H1 (cell line): ENCODE measurements at regions not wholly inside any gene's neighbourhood (a gene's known extent, or its start where the extent isn't known, plus 50 kb on each side); places are given as distances from the start of the nearest gene placed in this dataset.

Source experiments
- CTCF ChIA-PET: fragments of 300-600 bp; sonication (Branson Sonifier 250); formaldehyde crosslinking; loops from one replicate; lab custom pipeline; 2021; ENCODE audit not compliant: partially characterized antibody; lab: Charles Lee
- POLR2A ChIA-PET: fragments of 300-600 bp; sonication (Branson Sonifier 250); formaldehyde crosslinking; loops from one replicate; lab custom pipeline; 2021; ENCODE audit warnings: inconsistent platforms; ENCODE audit not compliant: partially characterized antibody; lab: Charles Lee
- DNase-seq, 2 experiments: peaks; one replicate each; pipeline versions ENCODE4 v3.0.0 to v3.0.0-alpha.2; 2010 to 2022; ENCODE audit warnings: low spot score in 2 of 2, low read depth in 1 of 2, mixed read lengths in 1 of 2
- FAIRE-seq: peaks from 2 replicates; lab custom pipeline; 2011; peaks lifted over from hg19 to GRCh38; lab: Jason Lieb, UNC
- H2AFZ ChIP-seq: 2 replicates; pipeline ENCODE4 v1.8.1; 2012; ENCODE audit warnings: low read length, inconsistent platforms
- H2AK5ac ChIP-seq: 2 replicates; pipeline ENCODE4 v1.6.1; 2013; ENCODE audit warnings: low read depth, low read length
- H2BK120ac ChIP-seq: replicated peaks from 2 replicates; pipeline ENCODE3; 2013; ENCODE audit warnings: low read depth, low read length, inconsistent platforms
- H2BK12ac ChIP-seq: 2 replicates; pipeline ENCODE4 v1.6.1; 2013; ENCODE audit warnings: low read depth, low read length
- H2BK15ac ChIP-seq: 2 replicates; pipeline ENCODE4 v1.6.1; 2013; ENCODE audit warnings: low read length
- H2BK20ac ChIP-seq: 2 replicates; pipeline ENCODE4 v1.6.1; 2013; ENCODE audit warnings: low read length
- H2BK5ac ChIP-seq: 2 replicates; pipeline ENCODE4 v1.6.1; 2013; ENCODE audit warnings: low read depth, low read length
- H3K14ac ChIP-seq: 2 replicates; pipeline ENCODE4 v1.6.1; 2013; ENCODE audit warnings: inconsistent platforms; ENCODE audit not compliant: insufficient read length
- H3K18ac ChIP-seq: 2 replicates; pipeline ENCODE4 v1.6.1; 2013; ENCODE audit warnings: low read length; ENCODE audit errors: extremely low read depth
- H3K23ac ChIP-seq: 2 replicates; pipeline ENCODE4 v1.6.1; 2013; ENCODE audit warnings: inconsistent platforms; ENCODE audit not compliant: insufficient read length
- H3K23me2 ChIP-seq: 2 replicates; pipeline ENCODE4 v1.6.1; 2013; ENCODE audit warnings: low read depth, low read length
- H3K27ac ChIP-seq: 2 replicates; pipeline ENCODE4 v1.6.1; 2011; ENCODE audit warnings: low read depth, low read length, inconsistent platforms
- H3K27me3 ChIP-seq, 4 experiments: replicated peaks in 1 of 4; 1 replicate in 1 of 4; 2 replicates in 3 of 4; pipeline versions ENCODE4 v1.6.1 to v1.8.1; 2011 to 2013; ENCODE audit warnings: low read length in 3 of 4, mild to moderate bottlenecking in 3 of 4, inconsistent platforms in 2 of 4, mixed read lengths in 2 of 4, moderate library complexity in 1 of 4; ENCODE audit not compliant: control insufficient read depth in 3 of 4, insufficient read depth in 3 of 4; ENCODE audit errors: extremely low read depth in 1 of 4
- H3K36me3 ChIP-seq, 4 experiments: 2 replicates each; pipeline versions ENCODE4 v1.6.1 to v1.8.1; 2011 to 2013; ENCODE audit warnings: mild to moderate bottlenecking in 4 of 4, low read length in 3 of 4, moderate library complexity in 2 of 4, control low read depth in 1 of 4, inconsistent platforms in 1 of 4; ENCODE audit not compliant: insufficient read depth in 4 of 4, control insufficient read depth in 2 of 4
- H3K4ac ChIP-seq: replicated peaks from 2 replicates; pipeline ENCODE3; 2013; ENCODE audit warnings: low read length, low read depth, mixed read lengths, inconsistent platforms; ENCODE audit not compliant: insufficient read length
- H3K4me1 ChIP-seq, 4 experiments: replicated peaks in 1 of 4; 1 replicate in 1 of 4; 2 replicates in 3 of 4; pipeline versions ENCODE4 v1.6.1 to v1.8.1; 2011 to 2013; ENCODE audit warnings: low read length in 3 of 4, inconsistent platforms in 2 of 4, mixed read lengths in 1 of 4; ENCODE audit not compliant: insufficient read depth in 4 of 4, control insufficient read depth in 3 of 4
- H3K4me2 ChIP-seq, 2 experiments: 2 replicates each; pipeline versions ENCODE4 v1.6.1 to v1.8.1; 2011 to 2013; ENCODE audit warnings: low read depth in 2 of 2, low read length in 2 of 2, control low read depth in 1 of 2, inconsistent platforms in 1 of 2, mild to moderate bottlenecking in 1 of 2; ENCODE audit not compliant: insufficient read depth in 1 of 2
- H3K4me3 ChIP-seq, 4 experiments: fragments of 200-600, 300-600 bp in 1 of 4; sonication (generic), shearing (Covaris generic), sonication (Bioruptor Twin) in 1 of 4; 2 replicates each; pipeline versions ENCODE4 v1.5.1 to v1.8.1; 2011 to 2016; ENCODE audit warnings: low read length in 4 of 4, low read depth in 3 of 4, control low read depth in 2 of 4, inconsistent platforms in 2 of 4, mild to moderate bottlenecking in 2 of 4, mixed read lengths in 1 of 4, moderate library complexity in 1 of 4; ENCODE audit not compliant: insufficient read depth in 2 of 4; ENCODE audit errors: extremely low read depth in 1 of 4
- H3K56ac ChIP-seq: replicated peaks from 2 replicates; pipeline ENCODE3; 2013; ENCODE audit warnings: low read depth, mild to moderate bottlenecking, mixed read lengths, low read length, inconsistent platforms; ENCODE audit not compliant: insufficient read length
- H3K79me1 ChIP-seq: 2 replicates; pipeline ENCODE4 v1.6.1; 2013; ENCODE audit warnings: low read depth, low read length, control low read depth
- H3K79me2 ChIP-seq, 2 experiments: 2 replicates each; pipeline versions ENCODE4 v1.6.1 to v1.8.1; 2012 to 2013; ENCODE audit warnings: low read length in 2 of 2, mild to moderate bottlenecking in 2 of 2, inconsistent platforms in 1 of 2; ENCODE audit not compliant: insufficient read depth in 2 of 2, control insufficient read depth in 1 of 2
- H3K9ac ChIP-seq, 4 experiments: replicated peaks in 1 of 4; 1 replicate in 1 of 4; 2 replicates in 3 of 4; pipeline versions ENCODE4 v1.6.1 to v1.8.1; 2011 to 2013; ENCODE audit warnings: low read depth in 3 of 4, low read length in 3 of 4, control low read depth in 2 of 4, mild to moderate bottlenecking in 2 of 4, moderate library complexity in 2 of 4, inconsistent platforms in 1 of 4; ENCODE audit errors: extremely low read depth in 1 of 4
- H3K9me3 ChIP-seq, 2 experiments: 2 replicates each; pipeline versions ENCODE4 v1.6.1 to v1.8.1; 2012 to 2013; ENCODE audit warnings: mild to moderate bottlenecking in 2 of 2, moderate library complexity in 2 of 2, control low read depth in 1 of 2, inconsistent platforms in 1 of 2, low read depth in 1 of 2, low read length in 1 of 2, mixed read lengths in 1 of 2; ENCODE audit not compliant: insufficient read depth in 2 of 2
- H4K20me1 ChIP-seq, 2 experiments: replicated peaks in 1 of 2; 2 replicates each; pipeline versions ENCODE3 to v1.8.1; 2011 to 2013; ENCODE audit warnings: inconsistent platforms in 2 of 2, low read length in 2 of 2, mild to moderate bottlenecking in 1 of 2; ENCODE audit not compliant: insufficient read depth in 2 of 2, control insufficient read depth in 1 of 2
- H4K5ac ChIP-seq: 2 replicates; pipeline ENCODE4 v1.6.1; 2013; ENCODE audit warnings: low read length, low read depth, mixed read lengths, inconsistent platforms; ENCODE audit not compliant: insufficient read length
- H4K8ac ChIP-seq: 2 replicates; pipeline ENCODE4 v1.8.0; 2013; ENCODE audit warnings: mild to moderate bottlenecking, moderate library complexity, low read length, inconsistent platforms; ENCODE audit not compliant: insufficient read depth; ENCODE audit errors: extremely low read depth
- H4K91ac ChIP-seq: replicated peaks from 2 replicates; pipeline ENCODE3; 2013; ENCODE audit warnings: low read length, mixed read lengths, inconsistent platforms; ENCODE audit not compliant: insufficient read length
- CHD1 ChIP-seq: IDR thresholded peaks from 2 replicates; pipeline ENCODE4 v1.6.1; 2012; ENCODE audit warnings: low read depth, low read length, improper control_type of control experiment
- KDM4A ChIP-seq: IDR thresholded peaks from one replicate; pipeline ENCODE4 v1.7.1; 2012; ENCODE audit warnings: low read depth, mild to moderate bottlenecking, moderate library complexity, low read length, inconsistent platforms; ENCODE audit not compliant: severe bottlenecking
- PHF8 ChIP-seq: fragments of 200-600 bp; sonication (generic); conservative IDR thresholded peaks from 2 replicates; pipeline ENCODE4 v1.7.1; 2012; ENCODE audit warnings: low read depth, mild to moderate bottlenecking, inconsistent platforms, low read length, moderate library complexity
- RBBP5 ChIP-seq: IDR thresholded peaks from 2 replicates; pipeline ENCODE4 v1.7.1; 2012; ENCODE audit warnings: low read depth, mild to moderate bottlenecking, inconsistent platforms, low read length, moderate library complexity, borderline replicate concordance
- YY1 ChIP-seq: IDR thresholded peaks from 2 replicates; pipeline ENCODE4 v1.6.1; 2011; ENCODE audit warnings: low read depth, mild to moderate bottlenecking, low read length
- WGBS, 2 experiments: shearing (Covaris generic) in 1 of 2; methylation state at CpG; one replicate each; pipeline versions ENCODE4 v1.1.6 to v1.1.7; 2013 to 2015; ENCODE audit warnings: low lambda C conversion rate in 2 of 2, mixed read lengths in 2 of 2, inconsistent platforms in 1 of 2, low coverage in 1 of 2, missing lambda C conversion rate in 1 of 2; ENCODE audit not compliant: insufficient replicate concordance in 2 of 2, insufficient coverage in 1 of 2, insufficient read length in 1 of 2; ENCODE audit errors: extremely low coverage in 1 of 2, missing lambda C conversion rate in 1 of 2; 5-methylcytosine and 5-hydroxymethylcytosine counted together

DNA sequence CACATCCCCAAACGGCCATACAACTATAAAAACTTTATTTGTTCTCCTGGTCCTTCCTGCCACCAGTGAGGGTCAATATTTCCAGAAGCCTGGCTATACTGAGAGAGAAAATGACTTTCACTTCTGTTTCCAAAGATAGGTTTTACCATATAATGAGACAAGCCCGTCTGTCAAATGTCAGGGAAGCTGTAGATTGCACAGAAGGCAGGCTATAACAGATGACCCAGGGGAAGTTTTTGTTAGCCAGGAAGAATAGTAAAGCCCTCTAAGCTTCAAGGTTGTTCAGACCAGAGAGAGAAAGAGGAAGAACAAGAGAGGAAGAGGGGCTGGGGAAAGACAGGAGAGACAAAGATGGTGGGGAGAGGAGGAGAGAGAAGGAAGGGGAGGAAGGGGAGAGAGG, 217.5 kb downstream of the GBA3 start:
- Histone ChIP-seq H3K79me2 (no peaks in the 10 kb centered on the region), H3K4me1 (no peaks in the 10 kb centered on the region), H2BK120ac (no peak overlapping the region), H4K91ac (no peak overlapping the region), H2BK12ac (no peak overlapping the region), H2AK5ac (no peak overlapping the region), H2AFZ (no peak overlapping the region), H2BK20ac (no peak overlapping the region), H3K23ac (no peak overlapping the region), H3K4ac (no peak overlapping the region), H3K9me3 (no peaks in the 10 kb centered on the region), H4K8ac (no peak overlapping the region), H3K9ac (no peak overlapping the region), H4K20me1 (no peaks in the 10 kb centered on the region), H3K27ac (no peak overlapping the region), H3K27me3 (no peaks in the 10 kb centered on the region), H3K14ac (no peak overlapping the region), H2BK15ac (no peak overlapping the region), H3K36me3 (no peaks in the 10 kb centered on the region), H3K56ac (no peak overlapping the region), H3K18ac (no peak overlapping the region), H3K4me2 (no peak overlapping the region), H2BK5ac (no peak overlapping the region), H4K5ac (no peak overlapping the region), H3K79me1 (no peaks in the 10 kb centered on the region), H3K23me2 (no peaks in the 10 kb centered on the region), H3K4me3 (no peak overlapping the region)
- FAIRE-seq: no peak
- no peak for DNase-seq
- TF ChIP-seq YY1 (no peak), PHF8 (no peak), KDM4A (no peak), RBBP5 (no peak), CHD1 (no peak)
- POLR2A ChIA-PET: no interaction called here
- WGBS, 2 experiments: 87% methylated on average over 2 of the region's 2 CpGs; no CpG with 5 or more reads in 1 of the 2 experiments
- CTCF ChIA-PET: interaction anchor here (2.8 kb wide), 1 partner anchor 12 kb away, joined by 19 read pairs; no protein-coding TSS in a partner anchor
